AG08395 (cell line): ENCODE measurements at regions not wholly inside any gene's neighbourhood (a gene's known extent, or its start where the extent isn't known, plus 50 kb on each side); places are given as distances from the start of the nearest gene placed in this dataset.
"Not testable (repeated sequence)": the region's sequence is repeated elsewhere in the genome, so short reads cannot be mapped to it uniquely, and the experiment has no call there.

ENCODE experiments used
- DNase-seq: peaks from one replicate; pipeline ENCODE4 v3.0.0; 2012; ENCODE audit warnings: mixed read lengths, low spot score

- DNase-seq: peak; percentile 74
Measured at GRCh38 chr6:111925296-111925695, 52.0 kb upstream of the FYN start.

GRCh38 chr6:111926731-111927302, 53.6 kb upstream of the FYN start:
- DNase-seq: no peak

GRCh38 chr6:111927321-111927720, 54.1 kb upstream of the FYN start:
- DNase-seq: no peak

GRCh38 chr6:111928139-111928538, 54.9 kb upstream of the FYN start:
- DNase-seq: no peak

- DNase-seq: not testable (repeated sequence)
Measured at GRCh38 chr6:111934611-111935010, 61.4 kb upstream of the FYN start.

- no peak for DNase-seq
Measured at GRCh38 chr6:111936718-111937117, 63.5 kb upstream of the FYN start.

- DNase-seq: peak; percentile 35
Measured at GRCh38 chr6:111938710-111939109, 65.5 kb upstream of the FYN start.

DNA sequence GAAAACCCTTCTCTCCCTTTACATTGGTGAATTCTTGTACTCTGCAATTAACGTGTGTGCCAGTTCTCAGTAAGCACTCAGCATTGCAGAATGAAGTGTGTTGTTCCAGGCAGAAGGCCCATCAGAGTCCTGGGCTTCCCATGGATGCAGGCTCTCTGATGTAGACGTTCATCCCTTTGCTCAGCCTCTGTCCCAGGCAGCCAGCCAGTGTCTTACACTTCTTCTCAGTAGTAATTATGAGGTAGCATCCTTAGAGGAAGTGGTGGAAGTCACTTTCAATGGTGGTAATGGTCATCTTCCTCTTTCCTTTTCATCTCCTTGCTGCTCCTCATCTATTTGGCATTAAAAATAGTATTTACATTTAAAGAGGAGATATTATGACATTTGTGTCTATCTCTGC, 66.7 kb upstream of the FYN start:
- no peak for DNase-seq

DNA sequence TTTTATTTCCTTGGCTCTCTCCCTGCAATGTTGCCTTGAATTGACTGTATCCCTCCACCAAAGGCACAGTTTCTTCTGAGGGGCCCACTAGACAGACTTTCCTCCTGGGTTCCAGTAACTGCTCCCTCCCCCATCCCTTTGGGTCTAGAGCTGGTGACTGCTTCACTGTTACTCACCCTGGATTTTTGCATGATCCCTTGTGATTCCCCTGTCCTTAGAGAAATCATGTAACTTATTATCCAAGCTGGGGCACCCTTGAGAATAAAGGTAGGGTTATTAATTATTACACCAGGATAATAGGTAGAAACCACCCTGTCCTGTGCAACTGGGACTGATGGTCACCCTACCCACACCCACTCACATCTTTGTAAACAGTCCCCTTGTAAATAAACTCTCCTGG, 67.5 kb upstream of the FYN start:
- DNase-seq: no peak

DNA sequence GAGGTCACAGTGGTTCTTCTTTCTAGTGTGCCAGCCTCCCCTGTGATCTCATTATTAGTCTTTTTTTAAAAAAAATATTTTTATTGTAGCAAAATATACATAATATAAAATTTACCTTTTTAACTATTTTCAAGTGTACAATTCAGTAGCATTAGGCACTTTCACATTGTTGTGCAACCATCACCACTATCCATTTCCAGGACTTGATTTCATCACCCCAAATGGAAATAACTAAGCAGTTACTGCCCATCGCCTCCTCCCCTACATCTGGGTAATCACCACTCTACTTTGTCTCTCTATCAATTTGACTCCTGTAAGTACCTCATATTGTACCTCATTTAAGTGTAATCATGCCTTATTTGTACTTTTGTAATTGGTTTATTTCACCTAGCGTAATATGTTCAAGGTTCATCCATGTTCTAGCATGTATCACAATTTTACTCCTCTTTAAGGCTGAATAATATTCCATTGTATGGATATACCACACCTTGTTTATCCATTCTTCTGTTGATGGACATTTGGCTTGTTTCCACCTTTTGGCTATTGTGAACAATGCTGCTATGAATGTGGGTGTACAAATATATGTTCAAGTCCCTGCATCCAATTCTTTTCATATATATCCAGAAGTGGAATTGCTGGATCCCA, 68.6 kb upstream of the FYN start:
- DNase-seq: no peak

- DNase-seq: no peak
Measured at GRCh38 chr6:111942561-111942960, 69.3 kb upstream of the FYN start.

DNA sequence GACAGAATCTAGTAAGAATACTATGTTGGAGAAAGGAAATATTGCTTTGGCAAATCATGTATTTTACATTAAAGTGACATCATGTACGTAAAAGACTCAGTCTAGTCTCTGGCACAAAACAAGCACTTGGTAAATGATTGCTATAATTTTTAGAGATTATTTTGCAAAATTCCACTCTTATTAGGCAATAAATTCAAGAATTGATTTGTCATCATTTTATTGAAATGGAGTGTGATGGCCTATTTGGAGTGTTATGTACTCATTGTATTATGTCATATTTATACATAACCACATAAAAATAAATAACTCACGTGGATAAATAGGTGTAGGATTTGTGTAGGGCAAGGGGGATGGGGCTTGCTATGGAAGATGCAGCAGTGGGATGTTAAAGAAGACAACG, 70.0 kb upstream of the FYN start:
- no peak for DNase-seq

GRCh38 chr6:111943726-111944125, 70.5 kb upstream of the FYN start:
- DNase-seq: no peak

DNA sequence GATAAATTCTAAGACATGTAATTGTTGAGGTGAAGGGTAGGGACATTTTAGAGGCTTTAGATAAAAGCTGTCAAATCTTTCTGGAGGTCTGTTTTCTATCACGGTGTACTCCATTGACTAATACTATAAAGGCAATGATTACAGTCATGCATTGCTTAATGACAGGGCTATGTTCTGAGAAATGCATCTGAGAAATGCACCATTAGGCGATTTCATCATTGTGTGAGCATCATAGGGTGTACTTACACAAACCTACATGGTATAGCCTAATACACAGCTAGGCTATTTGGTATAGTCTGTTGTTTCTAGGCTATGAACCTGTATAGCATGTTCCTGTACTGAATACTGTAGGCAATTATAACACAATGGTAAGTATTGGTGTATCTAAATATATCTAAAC, 71.3 kb upstream of the FYN start:
- DNase-seq: no peak

DNA sequence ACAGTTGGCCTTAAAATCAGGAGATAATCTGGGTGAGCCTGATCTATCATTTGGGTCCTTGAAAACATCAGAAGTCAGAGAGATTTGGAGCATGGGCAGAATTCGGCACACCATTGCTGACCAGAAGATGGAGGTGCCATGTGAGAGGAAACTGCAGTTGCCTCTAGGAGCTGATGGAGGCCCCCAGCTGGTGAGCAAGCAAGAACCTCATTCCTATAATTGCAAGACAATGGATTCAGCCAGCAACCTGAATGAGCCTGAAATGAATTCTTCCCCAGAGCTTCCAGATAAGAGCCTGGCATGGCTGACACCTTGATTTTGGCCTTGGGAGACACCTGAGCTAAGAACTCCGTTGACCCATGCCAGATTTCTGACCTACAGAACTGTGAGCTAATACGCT, 76.3 kb upstream of the FYN start:
- no peak for DNase-seq

- DNase-seq: not testable (repeated sequence)
Measured at GRCh38 chr6:111949984-111950383, 76.7 kb upstream of the FYN start.

DNA sequence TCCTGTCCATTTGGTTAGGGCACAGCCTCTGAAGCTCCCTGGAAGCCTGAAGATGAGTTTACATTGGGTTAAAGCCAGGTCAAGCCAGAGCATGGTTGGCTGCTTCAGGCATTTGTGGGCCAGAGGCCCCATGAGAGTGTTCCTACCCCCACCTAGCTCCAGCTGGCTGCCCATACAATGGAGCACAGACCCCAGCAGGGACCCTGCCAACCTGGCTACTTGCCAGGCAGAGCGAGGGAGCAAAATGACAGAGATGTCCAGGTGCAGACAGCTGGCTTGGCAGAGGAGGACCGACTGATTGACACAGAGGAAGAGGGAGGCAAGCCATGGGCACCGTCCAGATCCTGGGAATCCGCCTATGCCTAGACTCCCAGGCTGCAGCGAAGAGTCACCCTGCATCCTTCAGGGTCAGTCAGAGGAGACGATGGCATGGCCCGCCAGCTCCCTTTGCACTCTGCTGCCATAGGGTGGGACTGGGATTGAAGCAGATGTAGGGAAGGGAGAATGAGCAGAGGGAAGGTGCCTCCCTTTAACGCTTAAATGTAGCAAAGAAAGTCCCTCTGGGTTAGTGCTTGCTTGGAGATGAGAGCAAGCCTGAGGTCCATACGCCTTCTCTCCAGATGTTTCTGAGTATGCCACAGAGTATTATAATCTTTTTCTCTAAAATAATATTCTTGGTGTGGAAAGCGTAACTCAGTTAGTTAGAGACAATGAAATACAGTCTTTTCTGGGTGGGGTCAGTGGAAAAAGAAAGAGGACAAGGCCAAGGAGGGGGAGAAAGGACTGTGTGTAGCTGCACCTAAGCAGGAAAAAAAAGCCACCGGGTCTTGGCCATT, 77.6 kb upstream of the FYN start:
- peak; percentile 17 for DNase-seq

GRCh38 chr6:111951497-111952085, 78.3 kb upstream of the FYN start:
- DNase-seq: no peak

- DNase-seq: no peak
Measured at GRCh38 chr6:111952274-111952673, 79.0 kb upstream of the FYN start.

DNA sequence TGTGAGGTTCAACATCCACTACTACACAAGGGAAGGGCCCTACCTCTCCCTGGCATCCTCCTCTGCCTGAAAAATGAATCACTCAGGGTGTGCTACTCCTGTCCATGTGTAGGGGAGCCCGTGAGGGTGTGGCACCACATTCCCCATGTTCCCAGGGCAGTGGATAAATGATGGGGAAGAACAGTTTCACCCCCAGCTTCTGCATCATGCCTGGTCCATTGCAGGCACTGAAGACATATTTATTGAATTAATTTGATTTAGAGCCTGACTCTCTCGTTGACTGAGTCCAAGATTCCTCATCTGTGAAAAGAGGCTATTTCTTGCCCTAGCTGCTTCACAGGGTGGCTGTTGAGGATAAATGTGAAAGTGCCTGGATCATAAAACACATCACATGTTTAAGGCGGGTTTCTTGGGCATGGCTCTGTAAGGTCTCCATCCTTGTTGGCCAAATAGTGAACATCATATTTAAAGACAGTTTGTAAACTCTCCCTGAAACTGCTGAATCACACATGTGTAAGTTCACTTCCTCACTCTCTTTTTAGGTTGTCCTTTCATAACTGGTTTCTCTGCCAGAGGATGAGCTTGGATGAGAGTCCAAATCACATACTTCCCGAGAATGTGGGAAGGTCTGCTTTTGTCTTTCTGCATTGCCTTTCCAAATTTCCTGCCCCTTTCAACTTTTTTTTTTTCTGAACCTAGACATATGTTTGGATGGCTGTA, 79.7 kb upstream of the FYN start:
- DNase-seq: peak; percentile 65

- DNase-seq: no peak
Measured at GRCh38 chr6:111956098-111956497, 82.8 kb upstream of the FYN start.

- no peak for DNase-seq
Measured at GRCh38 chr6:111957623-111958315, 84.5 kb upstream of the FYN start.
